AG08396 (cell line): ENCODE measurements at regions not wholly inside any gene's neighbourhood (a gene's known extent, or its start where the extent isn't known, plus 50 kb on each side); places are given as distances from the start of the nearest gene placed in this dataset.
A peak's percentile ranks its signal among the peaks of the same experiment; 100 is the strongest.

Experiments used
- DNase-seq: peaks from one replicate; pipeline ENCODE4 v3.0.0; 2012; ENCODE audit warnings: low spot score, mixed read lengths

DNA sequence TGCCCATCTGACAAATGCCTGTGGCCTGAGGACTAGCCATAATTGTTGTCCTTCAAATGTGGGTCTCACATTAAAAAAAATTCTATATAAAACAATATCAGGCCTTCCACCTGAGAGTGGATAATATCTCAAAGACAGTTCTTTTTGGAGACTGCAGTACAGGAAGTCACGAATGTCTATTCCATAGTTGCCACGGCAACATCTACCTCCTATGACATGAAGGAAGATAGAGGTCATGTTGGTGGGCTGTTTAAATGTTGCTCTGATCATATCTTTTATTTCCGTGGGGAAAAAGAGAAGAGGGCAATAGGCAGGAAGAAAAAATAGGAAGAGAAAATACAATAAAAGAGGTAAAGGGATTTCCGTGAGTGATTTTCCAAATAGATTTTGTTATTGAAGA, 151.8 kb downstream of the ARL6IP6 start:
- no peak for DNase-seq

DNA sequence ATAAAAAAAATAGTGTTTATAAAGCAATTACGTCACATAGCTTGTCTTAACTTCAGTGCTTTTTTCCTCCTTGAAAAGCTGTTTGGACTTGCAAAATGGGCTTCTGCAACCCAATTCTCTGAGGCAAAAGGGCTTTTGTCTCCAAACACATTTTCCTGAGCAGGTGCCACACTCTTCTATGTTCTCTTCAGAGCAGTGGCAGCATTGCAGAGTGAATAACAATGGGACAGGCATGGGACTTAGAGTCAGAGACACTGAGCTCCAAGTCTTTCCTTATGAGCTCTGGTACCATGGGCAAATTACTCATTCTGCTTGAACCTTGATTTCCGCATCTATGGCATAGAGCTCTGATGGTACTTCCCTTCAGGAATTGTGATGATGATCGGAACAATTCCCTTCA, 149.0 kb downstream of the ARL6IP6 start:
- no peak for DNase-seq

DNA sequence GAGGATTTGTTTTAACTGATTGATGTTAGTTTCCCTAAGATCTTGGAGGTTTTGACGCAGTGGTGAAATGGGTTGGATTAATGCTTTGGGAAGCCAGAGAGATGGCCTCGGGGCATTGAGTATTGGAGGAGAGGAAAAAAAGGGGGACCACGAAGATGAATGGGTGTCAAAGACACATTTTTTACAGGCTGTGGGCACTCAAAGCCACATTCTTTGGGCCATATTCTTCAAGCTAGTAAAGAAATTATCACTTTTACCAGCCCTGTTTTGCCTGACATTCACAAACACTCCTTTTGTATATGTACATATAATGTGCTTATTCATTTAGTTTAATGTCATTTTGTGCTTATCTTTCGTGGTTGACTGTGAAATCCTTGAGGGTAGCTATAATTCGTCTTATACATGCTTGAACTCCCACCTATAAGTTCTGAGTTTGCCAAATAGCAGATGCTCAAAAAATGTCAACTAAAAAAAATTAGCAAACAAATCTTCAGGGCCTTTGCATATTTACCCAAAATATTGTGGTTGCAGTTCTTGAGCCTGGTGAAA, 146.3 kb downstream of the ARL6IP6 start:
- no peak for DNase-seq

DNA sequence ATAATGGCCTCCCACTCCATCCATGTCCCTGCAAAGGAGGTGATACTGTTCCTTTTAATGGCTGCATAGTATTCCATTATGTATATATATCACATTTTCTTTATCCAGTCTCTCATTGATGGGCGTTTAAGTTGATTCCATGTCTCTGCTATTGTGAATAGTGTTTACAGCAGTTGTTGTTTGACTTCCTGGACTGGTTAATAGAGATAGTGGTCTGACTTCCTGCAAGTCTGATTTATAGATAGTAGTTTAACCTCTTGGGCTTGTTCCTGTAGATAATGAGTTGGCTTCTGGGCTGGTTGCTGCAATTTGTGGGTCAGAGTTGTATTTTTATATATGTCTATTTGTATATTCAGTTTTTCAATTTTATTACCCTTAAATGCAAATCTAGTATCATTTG, 145.4 kb downstream of the ARL6IP6 start:
- no peak for DNase-seq

DNA sequence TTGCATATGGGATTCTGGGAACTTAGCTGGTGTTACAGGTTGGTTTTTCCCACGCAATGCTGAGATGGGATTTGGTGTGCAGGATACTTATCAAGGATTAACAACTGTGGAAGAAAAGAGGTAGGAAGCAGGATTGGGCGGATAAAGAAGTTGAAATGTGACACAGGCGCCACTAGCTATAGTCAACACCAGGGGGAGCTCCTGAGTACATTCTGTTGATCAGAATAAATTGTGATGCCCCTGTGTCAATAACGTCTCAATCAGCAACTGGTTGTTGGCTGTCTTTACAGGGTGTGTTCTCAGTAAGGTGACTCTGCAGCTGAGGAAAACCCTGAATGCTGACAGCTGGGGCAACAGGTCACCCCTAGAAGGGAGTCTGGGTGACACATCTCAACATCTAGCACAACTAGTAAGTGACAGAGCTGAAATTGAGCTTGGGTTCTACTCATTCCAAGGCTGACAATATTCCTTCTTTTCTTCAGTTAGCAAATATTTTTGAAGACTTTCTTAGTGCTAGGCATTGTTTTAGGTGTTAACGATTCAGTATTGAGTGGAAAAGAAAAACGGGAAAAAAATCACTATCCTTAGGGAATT, 143.0 kb downstream of the ARL6IP6 start:
- DNase-seq: peak; percentile 36

DNA sequence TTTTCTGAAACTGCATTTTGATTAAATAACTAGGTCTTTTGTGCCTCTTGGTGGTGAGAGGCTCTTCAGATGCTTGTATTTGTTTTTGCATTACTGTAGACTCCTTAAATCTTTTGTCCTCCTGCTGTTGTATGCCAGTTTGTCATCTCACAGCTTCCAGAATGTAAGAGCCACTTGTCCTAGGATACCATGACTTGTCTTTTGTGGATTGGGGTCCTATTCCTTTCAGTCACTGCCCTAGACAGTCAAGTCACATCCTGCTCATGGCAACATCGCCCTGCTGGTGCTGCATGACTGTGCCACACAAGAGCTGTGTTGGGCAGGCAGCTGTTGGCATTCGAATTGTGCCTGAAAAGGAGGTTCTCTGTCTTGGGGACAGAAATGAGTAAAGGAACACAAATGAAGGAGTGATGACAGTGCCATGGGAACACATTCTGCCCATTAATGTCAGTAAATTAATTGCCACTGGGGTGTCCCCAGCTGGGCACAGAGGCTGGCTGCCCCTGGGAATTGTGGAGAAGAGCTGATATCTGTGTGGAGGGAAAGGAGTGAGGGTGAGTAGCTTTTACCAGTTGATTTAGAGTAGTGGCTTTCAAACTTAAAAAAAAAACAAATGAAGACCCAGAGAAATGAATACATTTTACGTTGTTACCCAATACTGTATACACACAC, 140.3 kb downstream of the ARL6IP6 start:
- DNase-seq: no peak

DNA sequence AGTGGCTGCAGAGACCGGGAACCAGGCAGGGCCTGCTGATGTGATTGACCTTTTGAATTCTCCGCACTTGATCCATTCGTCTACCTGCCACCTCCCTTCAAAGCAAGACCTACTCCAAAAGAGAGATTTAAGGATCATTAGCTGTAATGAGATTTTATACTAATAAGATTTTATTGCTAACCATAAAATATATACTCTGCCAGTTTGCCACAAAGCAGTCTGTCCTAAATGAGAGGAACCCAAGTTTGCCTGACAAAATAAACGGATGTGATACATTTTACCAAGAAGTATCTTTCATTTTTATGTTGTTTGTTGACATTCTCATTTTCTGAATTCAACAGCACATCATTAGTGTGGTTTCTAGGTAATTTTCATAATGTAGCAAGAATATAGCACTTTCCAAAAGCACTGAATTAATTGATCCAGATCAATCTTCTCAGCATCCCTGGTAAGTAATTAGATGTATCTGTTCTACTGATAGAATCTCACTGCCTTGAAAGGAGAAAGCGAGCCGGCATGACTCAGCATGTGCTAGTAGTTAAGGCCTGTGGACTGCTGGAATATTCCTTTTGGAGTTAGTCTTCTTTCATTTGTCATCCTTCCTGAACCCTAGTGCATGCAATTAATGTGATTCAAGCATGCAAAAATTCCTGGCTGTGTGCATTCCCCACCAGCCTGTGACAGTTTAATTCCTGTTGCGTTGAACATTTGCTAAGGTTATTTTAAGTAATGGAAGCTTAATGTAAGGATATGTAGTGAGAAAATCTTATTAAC, 128.5 kb downstream of the ARL6IP6 start:
- DNase-seq: peak; percentile 33

DNA sequence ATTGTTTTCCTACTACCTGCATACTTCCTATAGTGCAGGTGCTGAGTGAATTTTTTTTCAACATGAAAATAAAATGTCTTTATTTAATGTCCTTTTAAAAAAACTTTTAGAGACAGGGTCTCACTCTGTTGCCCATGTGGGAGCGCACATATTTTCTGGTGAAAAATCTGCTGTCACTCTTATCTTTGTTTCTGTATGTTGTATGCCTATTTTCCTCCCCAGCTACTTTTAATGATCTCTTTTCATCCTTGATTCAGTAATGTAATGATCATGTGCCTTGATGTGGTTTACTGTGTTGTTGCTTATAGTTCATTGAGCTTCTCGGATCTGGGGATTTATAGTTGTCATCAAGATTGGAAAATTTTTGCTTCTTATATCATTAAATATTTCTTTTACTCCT, 117.3 kb downstream of the ARL6IP6 start:
- no peak for DNase-seq

DNA sequence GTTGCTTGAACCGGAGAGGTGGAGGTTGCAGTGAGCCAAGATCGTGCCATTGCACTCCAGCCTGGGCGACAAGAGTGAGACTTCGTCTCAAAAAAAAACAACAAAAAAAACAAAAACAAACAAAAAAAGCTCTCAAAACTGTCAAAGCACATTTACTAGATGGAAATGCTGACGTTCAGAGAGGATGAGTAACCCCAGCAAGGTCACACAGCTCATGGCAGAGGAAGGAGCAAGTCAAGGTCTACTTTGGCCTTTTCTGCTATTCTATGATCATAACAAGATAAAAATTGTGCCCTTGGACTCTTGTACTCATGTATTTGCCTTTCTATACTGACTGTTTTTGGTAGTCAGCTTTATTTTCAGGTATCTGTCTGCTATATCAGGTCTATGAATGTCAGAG, 109.5 kb downstream of the ARL6IP6 start:
- DNase-seq: no peak

DNA sequence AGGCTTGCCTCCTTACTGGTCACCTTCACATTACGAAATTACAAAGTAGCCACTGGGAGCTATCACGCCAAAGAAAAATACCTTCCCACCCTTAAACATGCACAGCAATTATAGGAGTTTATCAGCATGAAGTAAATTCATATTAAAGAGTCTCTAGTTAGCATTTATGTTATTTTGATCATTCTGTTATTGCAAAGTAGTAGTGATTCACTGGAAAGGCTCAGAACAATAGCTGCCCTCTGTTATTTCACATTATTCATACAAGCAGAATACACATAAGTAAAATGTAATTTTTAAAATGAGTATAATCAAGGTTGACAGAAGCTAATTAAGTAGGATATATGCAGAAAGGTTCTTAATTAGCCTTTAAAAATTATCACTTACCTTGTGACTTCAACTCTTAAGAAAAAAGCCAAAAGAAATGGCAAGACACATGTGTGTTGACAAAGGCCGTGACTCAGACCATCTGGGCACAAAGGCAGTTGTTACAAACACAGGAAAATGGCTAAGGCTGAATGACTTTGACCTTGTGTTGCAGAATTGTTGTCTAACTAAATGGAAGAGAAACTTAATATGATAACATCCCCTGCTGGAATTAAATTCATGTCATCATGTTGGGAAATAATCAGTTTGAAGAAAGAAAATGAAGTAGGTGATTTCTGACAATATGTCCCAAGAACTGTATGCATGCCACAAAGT, 108.3 kb downstream of the ARL6IP6 start:
- no peak for DNase-seq

DNA sequence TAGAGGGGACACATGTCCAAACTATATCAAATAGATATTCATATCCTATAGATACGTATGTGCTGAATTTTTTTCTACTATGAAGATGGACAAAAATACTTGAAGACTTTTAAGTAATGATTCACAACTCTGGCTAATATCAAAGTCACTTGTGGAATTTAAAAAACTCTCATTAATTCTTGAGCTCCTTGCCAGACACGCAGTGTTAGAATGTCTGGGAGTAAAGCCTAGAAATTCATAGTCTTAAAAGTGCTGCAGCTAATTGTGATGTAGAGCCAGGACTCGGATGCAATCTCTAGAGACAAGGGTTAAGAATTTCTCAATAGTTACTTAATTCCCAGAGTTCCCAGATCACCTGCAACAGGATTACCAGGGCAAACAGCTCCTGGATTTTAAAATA, 107.4 kb downstream of the ARL6IP6 start:
- no peak for DNase-seq

DNA sequence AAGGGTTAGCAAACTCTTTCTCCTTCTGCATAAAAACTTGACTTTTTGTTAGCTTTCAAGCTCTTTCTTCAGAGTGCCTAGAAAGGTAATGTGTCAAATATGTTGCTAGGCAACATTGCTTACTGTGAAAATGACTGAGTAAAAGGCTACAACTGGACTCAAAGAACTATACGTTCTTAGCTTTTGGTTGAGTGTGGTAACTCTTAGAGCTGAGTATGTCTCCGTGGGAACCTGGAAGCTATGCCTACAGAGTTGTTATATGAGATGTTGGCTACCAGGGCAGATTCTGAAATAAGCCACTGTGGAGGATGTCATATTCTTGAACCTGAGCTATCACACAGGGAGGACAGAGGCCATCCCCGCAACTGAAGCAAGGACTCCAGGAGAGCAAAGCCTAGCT, 105.5 kb downstream of the ARL6IP6 start:
- no peak for DNase-seq

DNA sequence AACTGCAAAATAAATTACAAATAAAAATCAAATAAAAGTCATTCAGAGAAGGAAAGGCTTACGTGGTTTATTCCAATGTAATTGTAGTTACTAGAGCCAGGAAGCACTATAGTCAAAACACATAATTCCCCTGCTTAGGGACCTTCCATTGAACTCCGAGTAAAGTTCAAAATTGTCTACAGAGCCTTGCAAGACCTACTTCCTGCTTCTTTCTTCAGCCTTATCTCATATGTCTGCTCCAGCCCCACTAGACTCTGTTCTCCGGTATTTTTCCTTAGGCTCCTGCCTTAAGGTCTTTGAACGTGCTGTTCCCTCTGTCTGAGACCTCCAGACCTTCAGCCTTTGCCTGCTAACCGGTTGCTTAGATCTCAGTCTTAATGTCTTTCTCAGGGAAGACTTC, 104.3 kb downstream of the ARL6IP6 start:
- DNase-seq: no peak

DNA sequence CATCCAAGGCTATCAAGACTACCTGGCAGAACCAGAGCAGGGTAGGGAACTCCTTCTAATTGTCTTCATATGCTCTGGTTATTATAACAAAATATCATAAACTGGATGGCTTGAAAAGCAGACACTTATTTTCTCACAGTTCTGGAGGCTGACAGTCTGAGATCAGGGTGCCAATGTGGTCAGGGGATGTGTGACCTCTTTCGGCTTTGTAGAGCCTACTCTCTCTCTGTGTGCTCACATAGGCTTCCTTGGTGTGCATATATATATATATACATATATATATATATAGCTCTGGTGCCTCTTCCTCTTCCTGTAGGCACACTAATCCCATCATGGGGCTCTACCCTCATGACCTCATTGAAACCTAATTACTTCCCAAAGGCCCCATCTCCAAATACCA, 101.6 kb downstream of the ARL6IP6 start:
- no peak for DNase-seq

DNA sequence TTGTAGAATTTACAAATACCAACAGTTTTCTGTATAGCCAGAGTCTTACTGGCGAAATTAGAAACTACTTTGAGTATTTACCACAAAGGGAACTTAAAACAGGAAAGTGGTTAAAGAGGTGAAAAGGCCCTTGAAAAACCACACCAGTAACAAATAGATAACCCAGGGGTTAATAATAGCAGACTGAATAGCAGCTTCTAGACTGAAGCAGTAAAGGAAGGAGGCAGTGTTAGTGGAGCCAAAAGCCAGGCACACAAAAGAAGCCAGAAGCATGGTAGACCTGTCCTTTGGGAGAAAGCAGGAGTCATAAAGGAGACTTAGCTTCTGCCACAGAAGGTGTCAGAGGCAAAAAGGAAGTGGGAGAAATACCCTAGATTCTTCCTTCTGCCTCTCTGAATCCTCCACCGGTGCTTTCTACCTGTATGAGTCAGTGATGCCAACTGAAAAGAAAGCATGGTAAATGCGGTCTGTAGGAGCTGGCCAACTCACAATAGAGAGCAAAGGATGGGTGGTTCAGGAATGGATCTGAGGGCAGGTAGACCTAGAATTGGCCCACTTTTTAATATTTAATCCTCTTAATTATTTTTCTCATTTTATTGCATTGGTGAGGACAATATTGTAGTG, 97.3 kb downstream of the ARL6IP6 start:
- DNase-seq: no peak

DNA sequence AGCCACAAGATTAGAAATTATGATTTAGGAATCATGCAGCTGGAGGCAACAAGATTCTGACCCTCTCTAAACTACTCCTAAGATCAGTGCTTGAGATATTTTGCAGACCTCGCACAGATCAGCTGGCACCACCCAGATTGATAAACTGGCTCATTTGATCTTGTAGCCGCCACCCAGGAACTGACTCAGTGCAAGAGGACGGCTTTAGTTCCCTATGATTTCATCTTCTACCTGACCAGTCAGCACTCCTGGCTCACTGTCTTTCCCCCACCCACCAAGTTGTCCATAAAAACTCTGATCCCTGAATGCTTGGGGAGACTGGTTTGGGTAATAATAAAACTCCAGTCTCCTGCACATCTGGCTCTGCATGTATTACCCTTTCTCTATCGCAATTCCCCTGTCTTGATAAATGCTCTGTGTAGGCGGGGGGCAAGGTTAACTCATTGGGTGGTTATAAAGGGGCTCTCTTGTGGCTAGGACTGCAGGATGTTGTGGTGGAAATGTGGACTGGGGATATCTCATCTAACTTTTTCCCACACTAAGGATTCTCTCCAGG, 96.1 kb downstream of the ARL6IP6 start:
- no peak for DNase-seq

DNA sequence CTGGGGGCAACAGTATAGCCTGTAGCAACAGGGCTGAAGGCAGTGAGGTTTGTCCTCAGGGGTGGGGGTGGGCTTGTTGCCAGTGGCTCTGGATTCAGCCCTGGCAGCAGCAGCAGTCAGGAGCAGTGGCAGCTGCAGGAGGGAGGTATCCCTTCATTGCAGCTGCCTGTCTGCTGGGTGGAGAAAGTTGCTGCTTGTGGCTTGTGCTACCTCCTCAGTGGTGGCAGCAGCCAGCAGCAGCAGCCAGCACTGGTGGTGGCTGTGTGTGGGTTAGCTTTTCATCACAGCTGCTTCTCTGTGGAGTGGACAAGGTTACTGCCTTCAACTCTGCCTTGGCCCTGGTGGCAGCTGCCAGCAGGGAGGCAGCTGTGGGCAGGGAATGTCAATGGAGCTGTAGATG, 94.9 kb downstream of the ARL6IP6 start:
- no peak for DNase-seq
